Mucosa of rectum (tissue), 2 donors: ENCODE measurements at regions not wholly inside any gene's neighbourhood (a gene's known extent, or its start where the extent isn't known, plus 50 kb on each side); places are given as distances from the start of the nearest gene placed in this dataset.
"Not testable (repeated sequence)": the region's sequence is repeated elsewhere in the genome, so short reads cannot be mapped to it uniquely, and the experiment has no call there.

Source experiments
- H3K27ac ChIP-seq, 2 donors: one replicate each; pipeline ENCODE4 v1.7.0; 2013; ENCODE audit warnings: inconsistent platforms in 2 of 2, low read depth in 2 of 2, low read length in 2 of 2
- H3K27me3 ChIP-seq, 2 donors: one replicate each; pipeline ENCODE4 v1.7.0; 2013; ENCODE audit warnings: low read length in 2 of 2; ENCODE audit not compliant: control insufficient read depth in 2 of 2, insufficient read depth in 2 of 2
- H3K36me3 ChIP-seq, 2 donors: one replicate each; pipeline ENCODE4 v1.7.0; 2013; ENCODE audit warnings: low read length in 2 of 2; ENCODE audit not compliant: control insufficient read depth in 2 of 2, insufficient read depth in 2 of 2
- H3K4me1 ChIP-seq, 2 donors: one replicate each; pipeline ENCODE4 v1.7.0; 2013; ENCODE audit warnings: low read length in 2 of 2, mild to moderate bottlenecking in 1 of 2; ENCODE audit not compliant: control insufficient read depth in 2 of 2, insufficient read depth in 2 of 2
- H3K4me3 ChIP-seq, 2 donors: one replicate each; pipeline ENCODE4 v1.7.0; 2013; ENCODE audit warnings: low read length in 2 of 2
- H3K9ac ChIP-seq, 2 donors: one replicate each; pipeline ENCODE4 v1.7.0; 2013; ENCODE audit warnings: low read length in 2 of 2, low read depth in 1 of 2, mild to moderate bottlenecking in 1 of 2
- H3K9me3 ChIP-seq, 2 donors: one replicate each; pipeline ENCODE4 v1.7.0; 2013; ENCODE audit warnings: low read length in 2 of 2; ENCODE audit not compliant: control insufficient read depth in 2 of 2
- donor health status: healthy.
- donor health status: Normal muscosa, but diverticular disease.

GRCh38 chr5:125912028-125912427, 511.2 kb upstream of the GRAMD2B start:
- Histone ChIP-seq H3K9ac (no peak overlapping the region), H3K4me3 (no peak overlapping the region), H3K36me3 (no peaks in the 10 kb centered on the region), H3K27me3 (no peaks in the 10 kb centered on the region), H3K4me1 (no peaks in the 10 kb centered on the region), H3K27ac (no peak overlapping the region), H3K9me3 (peaks cover 0 to 3% of the 10 kb centered on the region in 2 donors)

DNA sequence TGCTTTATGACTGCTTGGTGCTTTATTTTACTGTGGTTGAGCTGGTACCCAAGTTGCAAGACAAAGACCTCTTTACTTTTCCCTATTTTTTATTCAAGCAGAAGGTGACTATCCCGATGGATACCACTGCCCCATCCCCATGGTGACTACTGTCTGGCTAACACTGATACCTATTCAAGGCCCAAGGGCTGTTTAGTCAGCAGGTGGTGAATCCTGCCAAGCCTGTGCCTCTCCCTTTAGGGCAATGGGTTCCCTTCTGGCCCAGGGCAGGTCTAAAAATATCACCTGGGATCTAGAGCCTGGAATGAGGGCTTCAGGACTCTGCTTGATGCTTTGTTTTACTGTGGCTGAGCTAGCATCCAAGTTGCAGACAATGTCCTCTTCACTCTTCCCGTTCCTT, 510.0 kb upstream of the GRAMD2B start:
- no peak overlapping the region for H3K27ac ChIP-seq
- H3K9me3 ChIP-seq = peaks cover 0 to 3% of the 10 kb centered on the region in 2 donors
- H3K4me3 ChIP-seq = no peak overlapping the region
- no peaks in the 10 kb centered on the region for H3K27me3 ChIP-seq
- no peak overlapping the region for H3K9ac ChIP-seq
- H3K36me3 ChIP-seq = no peaks in the 10 kb centered on the region
- H3K4me1 ChIP-seq = no peaks in the 10 kb centered on the region

DNA sequence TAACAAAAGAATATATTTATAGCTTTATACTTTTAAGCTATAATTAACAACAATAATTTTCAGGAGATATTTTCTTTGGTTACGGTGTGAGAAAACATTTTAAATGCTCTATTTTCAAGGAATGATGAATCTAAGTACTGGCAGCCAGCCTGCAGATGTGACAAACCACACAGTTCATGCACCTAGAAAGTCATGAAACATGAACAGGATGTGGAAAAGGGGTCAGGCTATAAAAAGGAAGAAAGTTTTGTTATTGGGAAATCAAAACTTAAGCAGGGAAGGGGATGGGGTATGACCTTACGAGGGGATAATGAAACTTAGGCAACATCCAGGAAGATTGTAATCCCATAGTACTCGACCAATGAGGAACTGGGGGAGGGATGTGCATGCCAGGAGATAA, 508.7 kb upstream of the GRAMD2B start:
- no peaks in the 10 kb centered on the region for H3K4me1 ChIP-seq
- no peak overlapping the region for H3K4me3 ChIP-seq

GRCh38 chr5:125923958-125924357, 499.3 kb upstream of the GRAMD2B start:
- not testable (repeated sequence) for H3K27me3 ChIP-seq, H3K9me3 ChIP-seq, H3K27ac ChIP-seq, H3K4me1 ChIP-seq, H3K36me3 ChIP-seq, H3K9ac ChIP-seq, H3K4me3 ChIP-seq

More for the DNA sequence above, 508.7 kb upstream of the GRAMD2B start:
- peaks cover 0 to 3% of the 10 kb centered on the region in 2 donors for H3K9me3 ChIP-seq
- H3K9ac ChIP-seq = no peak overlapping the region
- H3K27ac ChIP-seq = no peak overlapping the region
- H3K36me3 ChIP-seq = no peaks in the 10 kb centered on the region
- H3K27me3 ChIP-seq = no peaks in the 10 kb centered on the region

DNA sequence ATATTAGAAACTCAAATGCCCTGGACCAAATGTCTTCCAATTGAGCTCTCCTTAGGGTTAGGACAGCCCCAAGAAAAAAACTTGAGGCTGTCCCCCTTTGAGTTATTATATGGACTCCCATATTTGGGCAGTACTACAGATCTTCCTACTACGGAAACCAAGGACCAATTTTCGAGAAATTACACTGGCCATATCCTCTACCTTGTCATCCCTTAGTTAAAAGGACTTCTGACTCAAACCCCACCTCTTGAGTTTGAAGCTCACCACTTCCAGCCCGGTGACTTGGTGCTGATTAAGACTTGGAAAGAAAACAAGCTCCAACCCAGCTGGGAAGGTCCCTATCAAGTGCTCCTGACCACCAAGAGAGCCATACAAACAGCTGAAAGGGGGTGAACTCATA, 497.0 kb upstream of the GRAMD2B start:
- H3K27ac ChIP-seq = no peak overlapping the region
- no peaks in the 10 kb centered on the region for H3K36me3 ChIP-seq

DNA sequence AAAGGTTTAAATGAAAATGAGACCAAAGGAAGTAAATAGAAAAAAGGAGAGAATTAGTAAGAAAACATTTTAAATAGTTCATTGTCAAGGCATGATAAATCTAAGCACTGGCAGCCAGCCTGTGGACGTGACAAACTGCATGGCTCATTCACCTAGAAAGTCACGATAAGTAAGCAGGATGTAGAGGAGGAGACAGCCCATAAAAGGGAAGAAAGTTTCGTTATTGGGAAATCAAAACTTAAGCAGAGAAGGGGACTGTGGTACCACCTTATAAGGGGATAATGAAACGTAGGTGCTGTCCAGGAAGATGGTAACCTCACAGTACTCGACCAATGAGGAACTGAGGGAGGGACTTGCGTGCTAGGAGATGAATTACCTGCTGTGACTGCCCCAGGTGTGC, 494.5 kb upstream of the GRAMD2B start:
- Histone ChIP-seq H3K4me1 (no peaks in the 10 kb centered on the region), H3K4me3 (no peak overlapping the region), H3K27ac (no peak overlapping the region), H3K9ac (no peak overlapping the region), H3K9me3 (no peaks in the 10 kb centered on the region), H3K36me3 (no peaks in the 10 kb centered on the region), H3K27me3 (no peaks in the 10 kb centered on the region)

More for the DNA sequence above, 497.0 kb upstream of the GRAMD2B start:
- Histone ChIP-seq H3K9ac (no peak overlapping the region), H3K4me1 (no peaks in the 10 kb centered on the region), H3K27me3 (no peaks in the 10 kb centered on the region), H3K9me3 (no peaks in the 10 kb centered on the region), H3K4me3 (no peak overlapping the region)

DNA sequence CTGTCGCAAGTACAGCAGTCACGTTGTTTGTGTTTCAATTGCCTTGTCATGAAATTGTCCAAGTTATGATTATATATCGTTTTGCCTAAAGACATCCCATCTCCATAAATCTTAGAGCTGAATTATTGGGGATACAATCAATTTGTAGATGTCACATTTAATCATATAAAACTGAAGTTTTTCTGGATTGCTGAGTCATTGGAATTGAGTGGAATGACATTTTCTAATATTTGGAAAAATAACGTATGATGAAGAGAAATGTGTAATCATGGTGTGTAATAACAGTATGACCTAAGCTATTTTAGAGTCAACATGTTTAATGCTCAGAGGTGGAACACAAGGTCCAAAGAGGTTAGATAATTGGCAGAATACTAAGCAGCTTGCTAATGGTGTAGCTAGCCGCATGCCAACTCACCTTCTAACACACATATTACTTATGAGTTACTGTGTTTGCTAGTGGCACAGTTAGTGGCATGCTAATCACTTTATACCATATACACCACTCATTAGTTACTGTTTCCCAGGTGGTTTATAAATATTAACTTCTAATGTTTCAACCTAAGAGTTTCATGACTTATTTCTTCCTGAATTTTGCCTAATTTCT, 473.1 kb upstream of the GRAMD2B start:
- Histone ChIP-seq H3K27ac (no peak overlapping the region), H3K4me1 (no peaks in the 10 kb centered on the region), H3K4me3 (no peak overlapping the region), H3K9ac (no peak overlapping the region), H3K36me3 (no peaks in the 10 kb centered on the region), H3K9me3 (no peaks in the 10 kb centered on the region), H3K27me3 (no peaks in the 10 kb centered on the region)

- Histone ChIP-seq H3K9ac (no peak overlapping the region), H3K27me3 (no peaks in the 10 kb centered on the region), H3K27ac (no peak overlapping the region), H3K9me3 (no peaks in the 10 kb centered on the region), H3K4me3 (no peak overlapping the region), H3K36me3 (no peaks in the 10 kb centered on the region), H3K4me1 (no peaks in the 10 kb centered on the region)
Observed at GRCh38 chr5:125961150-125961549, 462.1 kb upstream of the GRAMD2B start.

DNA sequence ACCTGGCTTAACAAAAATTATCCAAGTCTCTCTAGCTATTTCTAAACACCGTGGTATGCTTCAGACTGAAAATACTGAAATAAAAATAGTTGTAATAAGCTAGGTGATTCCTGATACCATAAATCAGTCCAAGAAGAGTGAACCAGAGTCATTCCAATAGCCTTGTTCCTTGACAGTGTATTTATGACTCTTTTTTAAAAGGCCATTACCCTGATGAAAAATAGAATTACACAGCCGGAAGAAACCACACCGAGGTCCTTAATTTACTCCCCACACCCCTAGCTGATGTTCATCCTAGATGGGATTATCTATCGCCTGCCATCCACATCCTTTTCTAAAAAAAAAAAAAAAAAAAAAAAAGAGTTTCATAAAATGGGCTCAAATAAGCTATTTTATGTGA, 457.6 kb upstream of the GRAMD2B start:
- H3K27me3 ChIP-seq = no peaks in the 10 kb centered on the region
- H3K36me3 ChIP-seq = no peaks in the 10 kb centered on the region
- no peaks in the 10 kb centered on the region for H3K9me3 ChIP-seq
- no peak overlapping the region for H3K27ac ChIP-seq
- no peak overlapping the region for H3K9ac ChIP-seq
- H3K4me1 ChIP-seq = no peaks in the 10 kb centered on the region
- no peak overlapping the region for H3K4me3 ChIP-seq

DNA sequence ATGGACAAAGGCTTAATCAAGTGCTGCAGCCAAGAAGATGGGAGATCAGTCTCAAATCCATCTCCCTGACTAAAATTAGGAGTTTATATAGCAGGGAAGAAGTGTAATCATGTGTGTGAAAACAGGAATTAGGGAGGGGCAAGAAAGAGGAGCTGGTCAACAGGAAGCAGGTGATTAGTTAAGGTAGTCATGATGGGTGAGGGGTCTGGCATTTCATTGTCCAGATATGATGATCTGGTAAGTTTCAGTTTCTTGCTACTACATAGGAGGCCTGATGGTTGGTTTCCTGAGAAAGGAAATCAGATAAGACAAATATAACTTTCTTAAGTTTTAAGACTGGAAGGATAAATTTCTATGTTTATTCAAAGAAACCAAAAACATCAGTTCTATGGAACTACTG, 455.6 kb upstream of the GRAMD2B start:
- H3K27ac ChIP-seq = no peak overlapping the region
- no peaks in the 10 kb centered on the region for H3K27me3 ChIP-seq
- H3K36me3 ChIP-seq = no peaks in the 10 kb centered on the region
- no peaks in the 10 kb centered on the region for H3K9me3 ChIP-seq
- no peak overlapping the region for H3K9ac ChIP-seq
- no peaks in the 10 kb centered on the region for H3K4me1 ChIP-seq
- H3K4me3 ChIP-seq = no peak overlapping the region
